NCI-H345 (cell line): ENCODE measurements at regions not wholly inside any gene's neighbourhood (a gene's known extent, or its start where the extent isn't known, plus 50 kb on each side); places are given as distances from the start of the nearest gene placed in this dataset.

ENCODE experiments used
- DNase-seq: peaks from one replicate; lab custom pipeline; 2025; lab: John Stamatoyannopoulos, UW

DNA sequence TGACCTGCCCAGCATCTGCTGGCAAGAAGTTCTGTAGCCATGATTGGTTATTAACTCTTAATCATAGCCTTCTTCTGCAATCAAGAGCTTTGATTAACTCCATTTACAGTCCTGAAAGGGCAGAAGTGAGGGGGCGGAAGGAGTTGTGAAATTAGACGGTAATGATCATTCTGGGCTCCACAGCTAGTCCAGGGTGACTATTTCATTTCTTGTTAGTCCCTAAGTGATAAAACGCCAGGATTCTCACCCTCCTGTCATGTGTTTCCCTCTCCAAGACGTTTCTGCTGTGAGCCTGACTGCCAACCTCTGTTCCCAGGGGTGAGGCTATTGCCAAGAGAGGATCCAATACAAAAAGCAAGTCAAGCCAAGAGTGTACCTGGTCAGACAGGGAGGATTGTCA lies 155.9 kb upstream of the IPO5 start:
- no peak for DNase-seq

DNA sequence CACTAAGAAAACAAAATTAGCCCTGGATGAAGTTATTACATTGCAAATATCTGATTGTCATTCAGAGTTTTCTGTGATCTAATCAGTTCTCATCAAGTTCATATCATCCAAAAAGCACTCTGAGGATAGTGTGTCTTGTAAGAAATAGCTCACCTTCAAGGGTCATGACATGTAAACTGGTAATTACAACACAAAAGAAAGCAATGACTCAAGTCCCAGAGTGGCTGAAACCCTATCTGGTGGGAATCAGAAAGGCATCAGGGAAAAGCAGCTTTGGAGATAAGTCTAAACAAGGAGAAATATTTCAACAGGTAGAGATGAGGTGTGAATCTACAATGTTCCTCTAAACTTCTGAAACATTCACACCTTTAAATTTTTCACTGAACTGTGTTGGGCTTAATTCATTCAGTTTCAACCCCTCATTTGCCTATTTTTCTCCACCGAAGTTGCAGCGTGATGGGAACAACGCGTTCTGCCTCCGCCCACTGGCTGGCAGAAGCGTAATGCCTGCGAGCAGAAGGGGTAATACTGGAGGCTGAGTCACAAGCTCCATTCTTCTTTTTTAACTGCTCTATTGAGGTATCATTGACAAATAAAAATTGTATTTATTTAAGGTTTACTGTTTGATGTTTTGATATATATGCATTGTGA lies 155.2 kb upstream of the IPO5 start:
- DNase-seq, result no peak

DNA sequence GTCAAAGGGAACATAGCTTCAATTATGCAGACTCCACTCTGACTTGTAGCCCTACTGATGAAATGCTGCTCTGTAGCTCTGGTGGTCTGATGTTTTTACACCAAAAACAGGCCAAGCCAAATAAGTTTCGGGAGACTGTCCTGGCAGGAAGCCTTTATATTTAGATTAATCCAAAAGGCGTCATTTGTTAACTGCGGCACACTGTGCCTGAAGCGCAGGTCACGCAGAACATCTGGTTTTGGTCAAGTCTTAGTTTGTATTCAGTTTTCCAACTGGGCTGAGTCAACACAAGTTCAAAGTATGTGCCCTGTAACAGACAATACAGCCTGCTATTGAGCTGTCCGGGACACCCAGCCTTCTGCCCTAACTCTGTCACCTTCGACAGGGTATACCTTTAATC lies 154.6 kb upstream of the IPO5 start:
- DNase-seq, result no peak

DNA sequence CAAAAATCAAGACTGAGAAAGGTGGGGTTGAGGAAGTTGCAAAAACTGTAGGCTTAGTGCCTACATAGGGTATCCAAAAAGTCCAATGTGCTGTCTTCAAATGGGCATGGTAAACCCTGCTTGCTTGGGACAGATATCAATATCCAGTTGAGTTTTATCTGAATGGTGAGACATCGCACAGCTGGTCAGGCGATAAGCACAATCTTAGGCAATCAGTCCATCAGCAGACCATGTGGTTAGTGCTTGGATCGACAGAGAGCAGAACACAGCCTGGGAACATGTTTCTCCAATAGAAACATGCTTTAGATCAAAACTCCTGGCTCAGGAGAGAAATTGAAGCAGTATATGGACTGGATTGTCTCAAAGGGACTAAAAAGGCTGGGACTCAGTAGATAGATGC lies 151.3 kb upstream of the IPO5 start:
- no peak for DNase-seq

DNA sequence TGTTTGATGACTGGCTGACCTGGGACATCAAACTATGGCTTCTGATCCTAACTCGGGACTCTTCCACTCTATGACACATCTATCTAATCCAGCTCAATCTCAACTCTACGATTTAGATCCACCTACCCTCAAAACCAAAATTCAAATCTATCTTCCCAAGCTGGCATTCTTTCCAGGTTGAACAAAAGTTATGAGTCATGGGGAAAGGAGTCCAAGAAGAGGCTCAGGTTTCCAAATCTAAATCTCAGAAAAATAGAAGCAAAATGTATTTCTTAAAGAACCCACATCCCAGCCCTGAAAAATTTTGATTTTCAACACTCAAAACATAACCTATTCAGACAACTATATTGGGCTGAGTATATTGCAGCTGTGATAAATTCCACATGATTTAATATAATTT lies 143.9 kb upstream of the IPO5 start:
- no peak for DNase-seq

DNA sequence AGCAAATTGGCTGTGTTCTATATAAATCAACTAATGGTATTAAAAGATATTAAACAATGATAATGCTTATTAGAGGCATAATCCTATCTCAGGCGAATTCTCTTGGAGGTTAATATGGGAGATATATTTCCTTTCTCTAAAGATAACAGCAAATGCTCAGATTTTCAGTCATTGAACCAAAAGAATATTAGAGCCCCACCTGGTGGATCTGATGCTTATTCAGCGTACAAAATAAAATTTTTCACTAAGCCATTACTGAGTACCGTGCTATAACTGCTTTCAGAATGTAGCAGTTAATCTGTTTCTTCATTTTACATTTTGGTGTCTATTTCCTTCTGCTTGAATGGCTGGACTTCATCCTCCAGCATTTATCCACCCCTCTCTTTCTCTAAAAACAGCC lies 143.3 kb upstream of the IPO5 start:
- DNase-seq, result peak; percentile 22

DNA sequence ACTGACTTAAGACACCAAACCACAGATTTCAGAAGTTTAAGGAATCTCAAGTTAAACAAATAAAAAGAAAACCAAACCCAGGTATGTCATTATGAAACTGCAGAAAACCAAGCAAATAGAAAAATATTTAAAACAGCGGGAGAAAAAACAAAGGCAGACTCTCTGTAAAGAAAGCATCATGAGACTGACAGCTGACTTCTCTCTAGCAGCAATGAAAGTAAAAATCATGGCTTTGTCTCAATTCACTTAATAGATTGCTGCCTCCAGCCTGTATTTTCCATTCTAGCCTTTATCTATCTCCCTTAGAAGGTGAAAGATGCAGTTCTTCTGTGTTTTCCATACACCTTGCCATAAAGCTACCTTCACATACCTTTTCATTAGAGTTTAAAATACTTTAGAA lies 131.1 kb upstream of the IPO5 start:
- no peak for DNase-seq

DNA sequence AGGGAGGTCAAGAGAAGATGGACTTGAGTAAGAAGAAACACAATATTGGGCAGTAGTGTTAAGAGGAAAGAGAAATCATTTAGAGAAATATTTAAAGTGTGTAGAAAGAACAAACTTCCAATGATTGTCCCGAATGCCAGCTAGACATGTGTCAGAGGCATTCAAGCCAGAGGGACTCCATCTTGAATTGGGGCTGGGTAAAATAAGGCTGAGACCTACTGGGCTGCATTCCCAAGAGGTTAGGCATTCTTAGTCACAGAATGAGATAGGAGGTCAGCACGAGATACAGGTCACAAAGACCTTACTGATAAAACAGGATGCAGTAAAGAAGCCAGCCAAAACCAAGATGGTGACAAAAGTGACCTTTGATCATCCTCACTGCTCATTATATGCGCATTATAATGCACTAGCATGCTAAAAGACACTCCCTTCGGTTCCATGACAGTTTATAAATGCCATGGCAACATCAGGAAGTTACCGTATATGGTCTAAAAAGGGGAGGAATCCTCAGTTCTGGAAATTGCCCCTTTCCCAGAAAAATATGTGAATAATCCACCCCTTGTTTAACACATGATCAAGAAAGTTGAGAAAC lies 127.0 kb upstream of the IPO5 start:
- DNase-seq, result no peak

DNA sequence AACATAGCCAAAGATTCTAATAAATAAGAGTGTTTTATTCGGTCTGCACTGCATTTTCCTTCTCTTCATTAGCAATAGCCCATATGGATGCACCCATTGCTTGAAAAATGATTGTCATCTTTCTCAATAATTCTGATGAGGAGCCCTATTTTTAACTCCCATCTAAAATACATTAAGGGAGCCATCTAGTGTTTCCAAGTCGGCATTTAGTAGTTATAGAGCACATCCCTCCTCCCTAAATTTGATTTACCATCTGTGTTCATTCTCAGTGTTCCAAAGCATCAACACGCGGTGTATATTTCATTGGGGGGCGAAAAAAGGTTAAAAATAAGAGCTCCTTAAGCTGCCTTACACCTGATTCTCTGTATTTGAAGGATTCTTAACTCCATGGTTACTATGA lies 119.2 kb upstream of the IPO5 start:
- no peak for DNase-seq

DNA sequence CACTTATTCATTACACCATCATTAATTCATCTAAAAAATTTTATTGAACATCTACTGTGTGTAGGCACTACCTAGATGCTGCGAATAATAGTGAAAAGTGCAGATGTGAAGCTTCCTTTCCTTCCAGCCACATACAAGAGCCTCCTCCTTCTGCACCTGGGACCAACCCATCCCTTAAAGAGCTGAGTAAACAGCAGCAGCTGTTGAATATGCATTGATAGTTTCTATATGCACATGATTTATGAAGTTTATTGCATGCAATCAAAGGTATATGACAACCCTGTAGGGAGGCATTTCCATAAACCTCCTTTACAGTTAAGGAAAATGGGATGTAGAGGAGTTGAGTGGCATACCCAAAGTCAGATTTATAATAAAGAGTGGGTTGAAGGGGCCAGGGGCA lies 110.3 kb upstream of the IPO5 start:
- no peak for DNase-seq

DNA sequence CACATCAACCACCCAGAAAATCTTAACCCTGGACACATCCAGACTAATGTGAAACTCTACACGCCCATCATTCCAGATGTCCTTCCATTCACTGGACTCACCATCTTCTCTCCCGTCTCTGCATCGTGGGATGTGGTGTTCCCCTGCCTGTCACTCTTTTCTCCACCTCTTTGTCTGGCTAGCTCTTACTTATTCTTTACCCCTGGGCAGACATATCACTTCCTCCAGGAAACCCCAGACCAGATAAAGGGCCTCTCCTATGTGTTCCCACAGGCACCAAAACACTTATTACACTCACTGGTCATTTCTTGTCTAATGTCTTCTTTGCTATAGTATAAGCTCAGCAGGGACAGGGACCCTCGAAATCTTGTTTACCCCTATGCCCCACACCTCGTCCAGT lies 109.3 kb upstream of the IPO5 start:
- DNase-seq, result no peak

DNA sequence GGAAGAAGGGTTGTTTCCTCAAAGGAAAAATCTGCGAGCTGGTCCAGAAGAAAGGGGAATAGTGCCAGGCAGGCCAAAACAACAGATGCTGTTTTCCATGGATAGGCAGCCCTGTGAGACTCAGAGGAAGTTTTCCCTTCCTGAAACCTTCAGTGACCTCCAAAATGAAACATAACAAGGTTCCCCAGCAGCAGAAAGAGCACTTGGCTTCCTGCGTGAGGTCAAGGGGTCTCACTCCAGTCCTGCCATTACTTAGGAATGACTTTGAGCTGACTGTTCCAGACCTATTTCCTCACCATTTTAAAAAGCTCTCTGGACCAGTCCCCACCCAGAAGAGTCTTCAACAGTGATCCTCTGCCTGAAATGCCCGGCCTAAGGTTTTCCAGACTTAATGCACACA lies 104.6 kb upstream of the IPO5 start:
- DNase-seq, result no peak

DNA sequence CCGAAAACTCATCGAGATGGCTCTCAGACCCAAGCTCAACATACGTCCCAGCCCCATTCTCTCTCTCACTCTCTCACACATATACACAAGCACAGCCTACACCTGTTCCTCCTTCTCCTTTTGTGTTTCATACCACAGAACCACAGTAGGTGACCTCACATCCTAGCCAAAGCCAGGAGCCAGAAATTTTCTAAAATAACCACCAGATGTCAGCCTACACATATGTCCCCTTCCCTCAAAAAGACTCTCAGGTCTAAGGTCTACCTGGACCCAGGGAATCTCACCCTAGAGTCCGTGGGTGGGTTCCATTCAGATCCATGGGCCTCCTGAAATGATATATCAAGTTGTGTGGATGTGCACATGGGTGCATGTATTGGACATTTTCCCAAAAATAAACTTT lies 104.2 kb upstream of the IPO5 start:
- peak; percentile 29 for DNase-seq

DNA sequence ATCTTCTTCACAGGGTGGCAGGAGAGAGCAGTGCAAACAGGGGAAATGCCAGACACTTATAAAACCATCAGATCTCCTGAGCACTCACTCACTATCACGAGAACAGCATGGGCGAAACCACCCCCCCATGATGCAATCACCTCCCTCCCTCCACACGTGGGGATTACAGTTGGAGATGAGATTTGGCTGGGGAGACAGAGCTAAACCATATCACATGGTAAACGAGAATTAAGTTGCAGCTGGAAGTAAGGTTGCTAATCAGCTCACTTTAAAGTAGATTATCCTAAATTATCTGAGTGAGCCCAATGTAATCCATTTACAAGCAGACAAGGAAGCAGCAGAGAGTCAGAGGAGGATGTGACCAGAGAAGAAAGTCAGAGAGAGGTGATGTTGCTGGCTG lies 102.2 kb upstream of the IPO5 start:
- DNase-seq, result no peak

DNA sequence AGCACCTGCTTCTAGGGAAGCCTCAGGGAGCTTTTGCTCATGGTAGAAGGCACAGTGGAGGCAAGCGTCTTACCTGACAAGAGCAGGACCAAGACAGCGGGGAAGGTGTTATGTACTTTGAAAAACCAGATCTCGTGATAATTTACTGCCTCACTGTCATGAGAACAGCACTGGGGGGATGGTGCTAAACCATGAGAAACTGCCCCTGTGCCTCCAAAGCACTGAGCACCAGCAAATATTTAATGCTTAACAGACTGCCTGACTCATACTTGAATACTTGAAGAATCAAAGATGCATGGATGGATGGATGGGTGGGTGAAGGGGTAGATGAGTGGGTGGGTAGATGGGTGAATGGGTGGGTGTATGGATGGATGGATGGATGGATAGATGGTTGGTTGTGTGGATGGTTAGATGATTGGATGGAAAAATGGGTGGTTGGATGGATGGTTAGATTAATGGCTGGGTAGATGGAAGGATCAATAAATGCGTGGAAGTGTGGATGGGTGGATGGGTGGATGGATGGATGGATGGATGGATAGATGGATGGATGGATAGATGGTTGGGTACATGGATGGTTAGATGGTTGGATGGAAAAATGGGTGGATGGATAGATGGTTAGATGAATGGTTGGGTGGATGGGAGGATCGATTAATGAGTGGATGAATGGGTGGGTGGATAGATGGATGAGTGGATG lies 101.1 kb upstream of the IPO5 start:
- no peak for DNase-seq

DNA sequence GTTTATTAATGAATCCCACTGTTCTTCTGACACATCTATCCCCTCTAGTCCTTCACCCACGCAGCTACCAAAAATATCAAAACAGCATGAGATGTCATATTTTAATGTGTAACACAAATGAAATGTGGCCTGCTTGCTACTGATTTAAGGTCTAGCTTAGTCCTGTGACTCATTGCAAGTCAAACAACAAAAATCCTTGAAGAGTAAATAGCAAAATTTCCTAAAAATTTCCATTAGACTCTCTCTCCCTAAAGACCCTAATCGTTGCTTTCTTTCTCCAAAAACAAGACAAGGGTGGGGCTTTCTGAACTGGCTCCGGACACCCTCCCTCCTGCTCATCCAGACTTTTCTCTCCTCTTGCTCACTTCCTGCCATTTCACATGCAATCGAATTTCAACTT lies 99.9 kb upstream of the IPO5 start:
- no peak for DNase-seq

DNA sequence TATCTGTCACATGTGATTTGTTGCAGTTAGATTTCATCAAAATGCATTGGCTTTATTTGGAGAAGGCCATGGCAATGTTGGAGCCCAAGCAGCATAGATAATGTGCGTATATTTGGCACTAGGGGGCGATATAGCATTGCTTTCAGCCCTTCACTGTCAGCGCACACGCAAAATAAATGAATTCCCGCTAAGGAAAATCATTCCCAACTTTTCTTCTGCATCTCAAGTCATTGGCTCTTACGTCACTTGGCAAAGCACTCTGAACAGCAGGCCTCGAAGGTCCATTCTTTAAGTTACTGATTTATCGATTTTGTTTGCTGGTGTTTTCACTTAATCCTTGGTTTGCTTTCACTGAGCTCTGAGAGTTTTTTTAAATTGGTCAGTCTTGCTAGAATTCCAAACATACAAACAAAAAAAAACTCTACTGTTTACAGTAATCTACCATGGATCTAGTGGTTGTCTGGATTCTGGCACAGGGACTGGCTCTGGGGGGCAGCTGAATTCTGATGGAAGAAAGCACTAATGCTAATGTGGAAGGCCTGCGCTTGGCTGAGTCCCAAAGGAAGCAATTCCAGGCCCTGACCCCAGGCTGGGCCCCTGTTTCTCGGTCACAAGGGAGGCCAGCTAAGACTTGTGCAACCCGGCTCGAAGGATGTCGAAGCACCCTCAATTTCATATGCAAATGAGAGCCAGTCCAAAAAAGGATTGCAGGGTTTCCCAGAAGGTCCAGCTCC lies 97.7 kb upstream of the IPO5 start:
- peak; percentile 75 for DNase-seq

DNA sequence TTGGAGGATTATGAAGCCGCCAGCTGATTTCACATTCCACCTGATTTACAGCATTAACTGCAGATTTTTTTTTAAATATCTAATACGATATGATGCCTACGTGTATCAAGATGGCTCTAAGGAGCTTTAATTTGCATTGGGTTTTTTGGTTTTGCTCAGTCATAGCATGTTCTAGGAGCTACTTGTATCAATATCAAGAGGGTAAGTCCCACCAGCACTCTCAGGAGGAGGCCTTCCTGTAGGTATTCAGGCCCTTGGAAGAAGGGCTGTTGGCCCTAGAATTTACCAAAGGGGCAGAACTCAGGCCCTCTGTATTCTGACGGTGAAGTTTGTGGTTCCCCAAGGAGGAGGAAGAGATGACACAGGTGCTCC lies 97.2 kb upstream of the IPO5 start:
- DNase-seq, result no peak

DNA sequence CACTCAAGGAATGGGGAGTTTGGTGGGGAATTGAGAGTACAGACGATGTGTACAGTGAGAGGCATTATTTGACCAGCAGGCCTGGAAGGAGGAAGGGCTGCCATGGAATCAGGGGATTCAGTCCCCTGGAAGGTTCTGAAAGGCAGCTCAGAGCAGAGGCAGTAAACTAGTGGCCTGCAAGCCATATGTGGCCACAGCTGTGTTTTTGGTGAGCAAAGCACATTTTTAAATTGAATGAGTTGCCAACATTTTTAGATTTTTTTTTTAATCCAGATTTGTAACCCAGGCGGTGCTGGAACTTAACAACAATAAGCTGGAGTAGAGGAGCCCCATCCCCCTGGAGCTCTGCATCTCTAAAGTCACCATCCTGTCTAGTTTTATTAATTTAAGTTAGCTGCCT lies 95.3 kb upstream of the IPO5 start:
- no peak for DNase-seq

DNA sequence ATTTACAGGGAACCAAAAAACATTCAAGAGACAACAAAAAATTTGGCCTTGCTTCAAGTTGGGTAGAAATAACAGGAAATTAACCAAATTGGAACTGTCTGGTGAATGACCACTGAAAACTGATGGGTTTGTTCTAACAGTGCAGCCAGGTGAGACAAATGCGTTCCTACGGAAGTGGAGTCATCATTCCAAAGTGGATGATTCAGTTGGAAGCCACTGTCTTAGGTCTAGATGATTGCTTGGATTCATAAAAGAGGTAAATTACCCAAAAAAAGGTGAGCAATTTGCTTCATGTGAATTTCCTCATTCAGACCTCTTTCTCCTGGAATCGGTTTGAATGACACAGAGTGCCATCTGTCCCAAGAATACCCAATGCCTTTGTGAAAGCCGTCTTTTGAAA lies 87.1 kb upstream of the IPO5 start:
- no peak for DNase-seq

DNA sequence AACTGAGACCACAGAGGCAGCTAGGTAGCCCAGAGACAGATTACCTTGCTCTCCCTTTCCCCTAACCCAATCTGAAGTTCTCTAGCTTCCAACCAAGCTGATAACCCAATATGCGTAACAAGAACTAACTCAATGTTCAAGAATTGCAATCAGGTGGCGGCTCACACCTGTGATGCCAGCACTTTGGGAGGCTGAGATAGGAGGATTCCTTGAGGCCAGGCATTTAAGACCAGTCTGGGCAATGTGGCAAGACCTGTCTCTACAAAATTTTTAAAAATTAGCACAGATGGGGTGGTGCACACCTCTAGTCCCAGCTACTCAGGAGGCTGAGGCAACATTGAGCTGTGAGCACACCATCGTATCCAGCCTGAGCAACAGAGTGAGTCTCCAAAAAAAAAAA lies 86.7 kb upstream of the IPO5 start:
- no peak for DNase-seq

DNA sequence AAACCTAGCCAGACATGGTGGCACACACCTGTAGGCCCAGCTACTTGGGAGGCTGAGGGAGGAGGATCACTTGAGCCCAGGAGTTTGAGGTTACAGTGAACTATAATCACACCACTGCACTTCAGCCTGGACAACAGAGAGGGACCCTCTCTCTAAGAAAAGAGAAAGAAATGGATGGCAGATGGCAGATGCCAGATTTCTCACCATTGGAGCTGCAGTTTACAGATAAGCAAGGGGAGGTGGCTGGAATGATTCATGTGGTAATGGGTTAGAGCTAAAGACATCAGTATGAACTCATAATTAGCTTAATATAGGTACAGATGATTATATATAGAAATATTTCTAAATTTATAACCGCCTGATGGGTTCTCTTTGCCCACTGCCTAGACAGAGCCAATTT lies 80.1 kb upstream of the IPO5 start:
- no peak for DNase-seq

DNA sequence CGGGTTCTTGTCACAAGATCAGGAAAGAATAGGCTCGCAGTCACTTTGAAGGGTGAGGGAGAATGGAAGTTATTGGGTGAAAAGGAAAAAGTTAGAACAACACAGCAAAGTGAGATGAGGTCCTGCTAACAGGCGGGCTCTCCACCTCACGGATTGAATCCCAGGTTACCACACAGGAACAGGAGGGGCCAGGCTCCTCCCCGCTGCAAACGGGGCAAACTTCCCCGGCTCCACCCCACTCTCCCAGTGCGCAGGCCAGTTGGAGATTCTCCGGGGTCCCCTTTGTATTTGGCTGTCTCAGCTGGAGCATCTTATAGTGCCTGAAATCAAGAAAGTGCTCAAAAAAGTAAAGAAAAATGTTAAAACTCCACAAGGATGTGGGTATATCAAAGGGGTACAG lies 78.3 kb upstream of the IPO5 start:
- no peak for DNase-seq
